Spleen (tissue), 7 donors: ENCODE measurements at regions not wholly inside any gene's neighbourhood (a gene's known extent, or its start where the extent isn't known, plus 50 kb on each side); places are given as distances from the start of the nearest gene placed in this dataset.

Source experiments
- CTCF ChIP-seq, 11 experiments: fragments of 200-600 bp in 7 of 11; fragments of 450-650 bp in 4 of 11; sonication (generic) in 4 of 11; IDR thresholded peaks in 8 of 11; conservative IDR thresholded peaks in 3 of 11; 1 replicate in 7 of 11; 2 replicates in 4 of 11; pipeline versions ENCODE4 v1.4.0 to v1.8.0; 2016 to 2021; ENCODE audit warnings: antibody characterized with exemption in 11 of 11, inconsistent platforms in 4 of 11, mild to moderate bottlenecking in 1 of 11
- POLR2A ChIP-seq, 3 donors: fragments of 450-650 bp; IDR thresholded peaks; one replicate each; pipeline ENCODE4 v1.5.1; 2017; ENCODE audit warnings: antibody characterized with exemption in 3 of 3, mild to moderate bottlenecking in 1 of 3
- POLR2AphosphoS5 ChIP-seq, 3 donors: sonication (generic); formaldehyde crosslinking; IDR thresholded peaks; one replicate each; pipeline ENCODE4 v1.5.1; 2017; ENCODE audit warnings: antibody characterized with exemption in 3 of 3
- donor health status: DM: no; HTN: no; CAD: no; lungs with moderate emphysema.
- donor health status: DM: no; HTN: no; CAD: no.
- donor health status: DM: no; HTN: no; CAD: no.

GRCh38 chr1:182203191-182203875, 141.8 kb upstream of the ZNF648 start:
- TF ChIP-seq CTCF (IDR thresholded peaks at IDR 0.05 in 8 of 11, conservative IDR thresholded peaks at IDR 0.05 in 3 of 11) (no peak), POLR2A (IDR thresholded peaks at IDR 0.05) (no peak), POLR2AphosphoS5 (IDR thresholded peaks at IDR 0.05) (no peak)
